ENCODE measurements at regions not wholly inside any gene's neighbourhood (a gene's known extent, or its start where the extent isn't known, plus 50 kb on each side); places are given as distances from the start of the nearest gene placed in this dataset.
"Not testable (repeated sequence)": the region's sequence is repeated elsewhere in the genome, so short reads cannot be mapped to it uniquely, and the experiment has no call there.

GRCh38 chr18:45321520-45321919, 293.8 kb upstream of the SLC14A2 start:
- DNase-seq: no peak

GRCh38 chr18:45322343-45322742, 292.9 kb upstream of the SLC14A2 start:
- DNase-seq: no peak

- no peak for DNase-seq
Observed at GRCh38 chr18:45324101-45324494, 291.2 kb upstream of the SLC14A2 start.

- DNase-seq: peak; percentile 8
Observed at GRCh38 chr18:45324495-45325113, 290.7 kb upstream of the SLC14A2 start.

- no peak for DNase-seq
Observed at GRCh38 chr18:45325778-45326177, 289.5 kb upstream of the SLC14A2 start.

GRCh38 chr18:45326505-45326904, 288.8 kb upstream of the SLC14A2 start:
- no peak for DNase-seq

- no peak for DNase-seq
Observed at GRCh38 chr18:45328296-45328695, 287.0 kb upstream of the SLC14A2 start.

- no peak for DNase-seq
Observed at GRCh38 chr18:45328811-45329210, 286.5 kb upstream of the SLC14A2 start.

GRCh38 chr18:45329316-45329715, 286.0 kb upstream of the SLC14A2 start:
- no peak for DNase-seq

GRCh38 chr18:45330170-45330594, 285.1 kb upstream of the SLC14A2 start:
- DNase-seq: no peak

GRCh38 chr18:45332871-45333270, 282.4 kb upstream of the SLC14A2 start:
- no peak for DNase-seq

GRCh38 chr18:45334191-45334590, 281.1 kb upstream of the SLC14A2 start:
- peak; percentile 72 for DNase-seq

GRCh38 chr18:45335282-45336043, 279.8 kb upstream of the SLC14A2 start:
- no peak for DNase-seq

GRCh38 chr18:45336448-45336847, 278.8 kb upstream of the SLC14A2 start:
- DNase-seq: no peak

GRCh38 chr18:45337477-45337876, 277.8 kb upstream of the SLC14A2 start:
- DNase-seq: no peak

GRCh38 chr18:45339810-45340550, 275.3 kb upstream of the SLC14A2 start:
- DNase-seq: no peak

GRCh38 chr18:45340884-45341283, 274.4 kb upstream of the SLC14A2 start:
- no peak for DNase-seq

- no peak for DNase-seq
Observed at GRCh38 chr18:45341454-45341853, 273.8 kb upstream of the SLC14A2 start.

GRCh38 chr18:45342166-45342565, 273.1 kb upstream of the SLC14A2 start:
- no peak for DNase-seq

GRCh38 chr18:45342653-45343052, 272.6 kb upstream of the SLC14A2 start:
- DNase-seq: no peak

GRCh38 chr18:45343365-45343764, 271.9 kb upstream of the SLC14A2 start:
- no peak for DNase-seq

- DNase-seq: not testable (repeated sequence)
Observed at GRCh38 chr18:45344680-45345079, 270.6 kb upstream of the SLC14A2 start.

- DNase-seq: no peak
Observed at GRCh38 chr18:45349019-45349418, 266.3 kb upstream of the SLC14A2 start.

GRCh38 chr18:45349467-45349866, 265.8 kb upstream of the SLC14A2 start:
- no peak for DNase-seq
